AG09309 (cell line): ENCODE measurements at regions not wholly inside any gene's neighbourhood (a gene's known extent, or its start where the extent isn't known, plus 50 kb on each side); places are given as distances from the start of the nearest gene placed in this dataset.

ENCODE experiments used
- DNase-seq: peaks from one replicate; pipeline ENCODE4 v3.0.0-alpha.2; 2010; ENCODE audit warnings: low read depth
- H3K4me3 ChIP-seq: 2 replicates; pipeline ENCODE4 v1.5.1; 2011; ENCODE audit warnings: mild to moderate bottlenecking, low read depth, low read length, moderate library complexity; ENCODE audit not compliant: control insufficient read depth
- TF ChIP-seq, protein P1 (sequence below): IDR thresholded peaks from 2 replicates; pipeline ENCODE4 v1.5.1; 2011; ENCODE audit warnings: mild to moderate bottlenecking, low read depth, low read length, inconsistent platforms; ENCODE audit not compliant: insufficient read depth, control insufficient read depth; ENCODE audit errors: missing control alignments

DNA sequence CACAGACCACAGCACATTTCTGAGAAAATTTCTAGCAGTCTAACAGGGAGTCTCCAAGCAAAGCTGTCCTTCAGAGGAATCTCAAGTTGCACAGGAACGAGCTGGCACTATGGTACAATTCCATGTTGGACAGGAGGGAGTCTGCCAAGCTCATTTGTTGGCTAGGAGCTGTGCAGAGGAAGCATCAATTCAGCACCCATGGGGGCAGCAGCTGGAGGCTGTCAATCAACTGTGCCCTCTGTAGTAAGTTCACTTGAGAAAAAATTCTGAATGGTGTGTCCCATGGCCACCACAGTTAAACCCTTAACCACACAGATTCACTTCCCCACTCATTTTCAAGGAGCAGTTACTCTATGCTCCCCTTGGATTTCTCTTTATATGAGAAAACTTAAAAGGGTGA is 298.5 kb upstream of the PPP2R3A start:
- TF ChIP-seq, protein P1, sequence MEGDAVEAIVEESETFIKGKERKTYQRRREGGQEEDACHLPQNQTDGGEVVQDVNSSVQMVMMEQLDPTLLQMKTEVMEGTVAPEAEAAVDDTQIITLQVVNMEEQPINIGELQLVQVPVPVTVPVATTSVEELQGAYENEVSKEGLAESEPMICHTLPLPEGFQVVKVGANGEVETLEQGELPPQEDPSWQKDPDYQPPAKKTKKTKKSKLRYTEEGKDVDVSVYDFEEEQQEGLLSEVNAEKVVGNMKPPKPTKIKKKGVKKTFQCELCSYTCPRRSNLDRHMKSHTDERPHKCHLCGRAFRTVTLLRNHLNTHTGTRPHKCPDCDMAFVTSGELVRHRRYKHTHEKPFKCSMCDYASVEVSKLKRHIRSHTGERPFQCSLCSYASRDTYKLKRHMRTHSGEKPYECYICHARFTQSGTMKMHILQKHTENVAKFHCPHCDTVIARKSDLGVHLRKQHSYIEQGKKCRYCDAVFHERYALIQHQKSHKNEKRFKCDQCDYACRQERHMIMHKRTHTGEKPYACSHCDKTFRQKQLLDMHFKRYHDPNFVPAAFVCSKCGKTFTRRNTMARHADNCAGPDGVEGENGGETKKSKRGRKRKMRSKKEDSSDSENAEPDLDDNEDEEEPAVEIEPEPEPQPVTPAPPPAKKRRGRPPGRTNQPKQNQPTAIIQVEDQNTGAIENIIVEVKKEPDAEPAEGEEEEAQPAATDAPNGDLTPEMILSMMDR: no peak
- H3K4me3 ChIP-seq: no peak overlapping the region
- DNase-seq: no peak

DNA sequence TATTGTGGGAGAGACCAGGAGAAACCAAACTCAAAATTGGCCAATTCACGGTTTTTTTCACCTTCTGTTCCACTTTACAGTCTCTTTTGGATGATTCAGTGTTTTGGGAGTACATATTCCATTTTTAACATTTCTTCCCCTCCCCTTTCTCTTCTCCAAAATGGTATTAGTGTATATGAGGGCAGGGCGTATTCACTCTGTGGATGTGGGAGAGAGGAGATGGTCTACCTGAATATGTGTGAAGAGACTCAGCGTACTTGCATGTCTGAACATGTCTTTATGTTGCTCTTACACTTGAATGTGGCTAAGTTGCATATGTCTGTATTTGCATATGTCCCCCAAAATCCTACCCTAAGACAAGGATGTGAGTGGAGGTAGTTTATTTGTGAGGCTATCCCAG is 291.0 kb upstream of the PPP2R3A start:
- H3K4me3 ChIP-seq: no peak overlapping the region
- DNase-seq: no peak
- TF ChIP-seq, protein P1: no peak

DNA sequence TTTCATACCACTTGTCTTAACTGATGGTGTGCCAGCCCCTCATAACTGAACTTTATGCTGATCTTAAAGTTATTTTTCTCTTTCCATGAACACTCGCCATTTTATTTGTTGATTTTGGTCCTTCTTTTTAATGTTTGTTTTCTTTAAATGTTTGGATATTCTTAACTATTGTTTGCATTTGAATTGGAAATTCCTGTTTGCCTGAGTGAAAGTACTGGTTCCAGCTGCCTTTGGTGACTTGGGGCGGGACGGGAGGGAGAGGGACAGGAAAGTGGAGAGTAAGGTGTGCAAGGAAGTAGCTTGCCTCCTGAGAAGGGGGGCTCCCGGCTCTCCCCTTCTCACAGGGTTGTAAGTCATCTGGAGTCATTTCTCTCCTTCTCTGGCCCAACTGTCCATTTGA is 287.1 kb upstream of the PPP2R3A start:
- no peak for DNase-seq
- H3K4me3 ChIP-seq: no peak overlapping the region
- TF ChIP-seq, protein P1: no peak

DNA sequence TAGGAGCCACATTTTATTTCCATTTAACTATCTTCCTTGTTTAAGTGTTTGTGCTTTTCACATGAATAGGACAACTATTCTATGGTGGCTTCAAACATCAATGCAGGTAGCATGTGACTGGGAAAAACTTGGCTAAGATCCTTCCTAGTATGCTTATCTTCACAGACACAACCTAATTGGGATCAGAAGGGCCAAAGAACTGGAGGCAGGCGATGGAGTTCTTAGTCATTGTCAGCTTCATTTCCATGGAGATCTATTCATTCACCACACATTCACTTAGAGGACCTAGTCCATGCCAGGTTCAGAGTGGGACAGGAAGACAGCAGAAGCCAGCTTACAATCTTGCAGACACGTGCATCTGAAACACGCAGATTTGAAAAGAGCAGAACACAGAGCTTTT is 277.5 kb upstream of the PPP2R3A start:
- no peak for DNase-seq
- H3K4me3 ChIP-seq: no peak overlapping the region
- TF ChIP-seq, protein P1: no peak

DNA sequence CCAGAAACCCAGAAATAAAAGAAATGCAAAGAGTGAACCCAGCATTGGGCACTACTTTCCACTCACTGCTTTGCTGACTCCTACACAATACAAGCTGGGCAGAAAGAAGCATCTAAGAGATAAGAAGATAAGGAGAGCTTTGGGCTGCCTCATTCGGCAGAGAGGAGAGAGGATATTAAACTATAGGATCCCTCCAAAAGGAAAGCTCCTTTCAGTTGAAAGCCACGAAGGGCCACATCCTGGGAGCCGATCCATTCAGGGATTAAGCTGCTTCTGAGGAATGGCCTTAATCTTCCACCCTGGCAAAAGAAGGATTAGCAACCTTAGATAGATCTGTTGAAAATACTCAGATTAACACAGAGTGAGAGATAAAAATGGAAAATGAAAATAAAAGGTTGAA is 274.9 kb upstream of the PPP2R3A start:
- no peak overlapping the region for H3K4me3 ChIP-seq
- TF ChIP-seq, protein P1: no peak
- DNase-seq: no peak

DNA sequence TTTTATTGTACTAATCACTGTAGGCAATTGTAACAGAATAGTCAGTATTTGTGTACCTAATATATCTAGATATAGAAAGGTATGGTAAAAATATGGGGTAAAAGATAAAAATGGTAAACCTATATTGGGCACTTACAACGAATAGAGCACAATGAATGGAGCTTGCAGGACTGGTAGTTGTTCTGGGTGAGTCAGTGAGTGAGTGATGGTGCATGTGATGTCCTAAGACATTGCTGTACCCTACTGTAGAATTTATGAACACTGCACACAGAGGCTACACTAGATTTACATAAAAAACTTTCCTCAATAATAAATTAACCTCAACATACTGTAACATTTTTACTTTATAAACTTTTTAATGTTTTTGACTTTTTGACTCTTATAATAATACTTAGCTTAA is 274.3 kb upstream of the PPP2R3A start:
- DNase-seq: no peak
- TF ChIP-seq, protein P1: no peak
- no peak overlapping the region for H3K4me3 ChIP-seq

DNA sequence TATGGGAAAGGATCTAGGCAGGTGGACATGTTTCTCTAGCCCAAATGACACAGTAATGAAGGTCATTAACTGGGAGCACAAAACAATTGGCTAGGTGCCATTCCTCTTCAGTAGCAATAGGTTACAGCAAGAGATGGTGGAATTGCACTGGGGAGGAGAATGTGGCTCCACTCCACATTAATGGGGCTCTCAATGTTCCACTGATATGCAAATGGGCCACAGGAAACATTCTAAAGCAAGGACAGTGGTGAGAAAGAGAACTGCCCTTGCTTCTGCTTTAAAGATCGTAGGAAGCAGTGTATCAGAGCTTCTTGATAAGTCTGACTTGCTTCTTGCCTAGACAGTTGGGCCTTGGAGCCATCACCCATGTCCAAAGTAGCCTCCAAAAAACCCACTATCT is 271.4 kb upstream of the PPP2R3A start:
- H3K4me3 ChIP-seq: no peak overlapping the region
- no peak for DNase-seq
- TF ChIP-seq, protein P1: no peak
